ENCODE measurements at regions not wholly inside any gene's neighbourhood (a gene's known extent, or its start where the extent isn't known, plus 50 kb on each side); places are given as distances from the start of the nearest gene placed in this dataset.

DNA sequence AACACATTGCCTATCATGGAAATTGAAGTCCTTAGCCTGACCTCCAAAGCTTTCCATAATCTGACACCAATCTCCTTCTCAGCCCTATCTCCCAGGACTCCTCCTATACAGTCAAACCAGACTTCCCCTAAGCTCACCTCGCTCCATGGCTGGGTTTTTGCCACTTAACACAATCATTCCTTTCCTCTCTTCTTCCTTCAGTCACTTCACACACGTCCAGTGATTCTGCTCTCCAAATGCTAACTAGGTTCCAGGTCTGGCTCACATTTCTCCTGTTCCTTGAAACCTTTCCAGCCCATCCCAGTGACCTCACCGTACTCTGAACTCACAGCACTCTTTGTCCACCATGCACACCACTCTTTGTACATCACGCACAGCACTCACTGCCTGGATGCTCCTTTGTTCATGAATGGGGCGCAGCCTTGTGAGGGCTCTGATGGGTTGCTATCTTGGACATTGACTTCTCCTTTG is 98.4 kb downstream of the GLUL start:
- no peak for DNase-seq

DNA sequence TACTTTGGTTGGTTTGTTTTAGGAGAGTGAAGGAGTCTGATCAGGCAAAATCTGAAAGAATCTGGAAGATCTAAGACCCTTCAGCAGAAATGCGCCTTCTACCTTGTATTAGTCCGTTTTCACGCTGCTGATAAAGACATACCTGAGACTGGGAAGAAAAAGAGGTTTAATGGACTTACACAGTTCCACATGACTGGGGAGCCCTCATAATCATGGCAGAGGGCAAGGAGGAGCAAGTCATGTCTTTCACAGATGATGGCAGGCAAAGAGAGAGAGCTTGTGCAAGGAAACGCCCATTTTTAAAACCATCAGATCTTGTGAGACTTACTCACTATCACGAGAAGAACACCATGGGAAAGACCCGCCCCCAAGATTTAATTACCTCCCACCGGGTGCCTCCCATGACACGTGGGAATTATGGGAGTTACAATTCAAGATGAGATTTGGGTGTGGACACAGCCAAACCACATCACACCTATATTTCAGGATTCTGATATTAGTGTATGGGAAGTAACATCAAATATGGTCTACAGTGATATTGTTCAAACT is 99.3 kb downstream of the GLUL start:
- DNase-seq = no peak

DNA sequence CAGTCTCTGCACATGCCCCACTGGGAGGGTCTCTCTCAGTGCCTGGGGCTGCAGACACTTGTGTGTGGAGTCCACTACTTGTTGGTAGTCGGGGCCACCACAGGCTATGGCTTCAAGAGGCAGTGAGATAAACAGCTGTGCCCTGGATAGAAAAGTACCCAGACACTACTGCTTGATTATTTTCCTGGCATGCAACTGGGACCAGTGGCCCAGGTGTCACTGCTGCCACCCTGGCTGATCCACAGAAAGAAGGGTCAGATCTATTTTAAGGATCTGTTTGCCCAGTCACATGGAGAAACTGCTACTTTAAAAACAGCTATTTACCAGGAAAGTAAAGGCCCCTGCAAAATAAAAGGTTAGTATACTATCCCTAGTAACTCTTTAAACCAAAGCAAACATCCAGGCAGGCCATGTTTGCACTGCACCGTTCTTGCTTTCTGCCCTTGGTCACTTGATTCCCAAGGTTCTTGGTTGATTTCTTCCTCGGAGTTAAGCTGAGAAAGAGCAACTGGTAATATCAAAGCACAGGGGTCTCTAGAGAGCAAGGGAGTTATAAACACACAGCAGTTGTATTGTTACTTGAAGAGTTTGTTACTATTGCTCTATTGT is 99.9 kb downstream of the GLUL start:
- no peak for DNase-seq

DNA sequence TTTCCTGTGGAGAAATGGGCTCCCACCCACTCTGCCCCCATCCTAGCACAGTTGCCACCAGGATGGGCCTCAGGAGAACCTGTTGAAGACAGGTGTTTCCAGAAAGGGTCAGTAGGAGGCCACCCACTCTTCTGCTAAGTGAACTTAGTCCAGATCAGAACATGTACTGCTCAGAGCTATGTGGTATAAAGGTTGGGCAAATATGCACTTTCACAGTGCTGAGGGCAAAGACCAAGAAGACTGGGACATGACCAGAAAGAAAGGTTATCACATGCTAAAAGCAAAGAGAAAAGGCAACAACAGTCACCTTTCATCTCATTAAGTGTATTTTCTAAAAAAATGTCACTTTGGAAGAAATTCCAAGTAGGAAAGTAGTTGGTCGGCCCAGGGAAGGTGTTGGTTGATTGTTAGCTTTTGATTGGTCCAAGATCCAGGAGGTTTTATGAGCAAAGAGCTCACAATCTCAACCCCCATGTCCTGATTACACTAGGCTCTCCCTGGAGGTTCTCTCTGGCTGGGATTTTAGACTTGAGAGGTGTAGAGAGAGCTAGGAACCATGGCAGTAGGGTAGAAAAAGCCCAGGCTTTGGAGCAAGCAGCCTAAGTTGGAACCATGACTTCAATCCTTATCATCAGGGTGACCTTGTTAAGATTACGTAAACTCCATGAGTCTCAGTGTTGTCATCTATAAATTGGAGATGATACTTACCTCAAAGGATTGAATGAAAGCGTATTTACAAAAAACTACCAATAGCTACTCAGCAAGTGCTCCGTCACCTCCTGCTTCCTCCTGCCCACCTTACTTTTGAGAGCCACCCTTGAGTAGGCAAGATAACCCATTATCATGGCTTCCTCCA is 102.6 kb downstream of the GLUL start:
- no peak for DNase-seq

DNA sequence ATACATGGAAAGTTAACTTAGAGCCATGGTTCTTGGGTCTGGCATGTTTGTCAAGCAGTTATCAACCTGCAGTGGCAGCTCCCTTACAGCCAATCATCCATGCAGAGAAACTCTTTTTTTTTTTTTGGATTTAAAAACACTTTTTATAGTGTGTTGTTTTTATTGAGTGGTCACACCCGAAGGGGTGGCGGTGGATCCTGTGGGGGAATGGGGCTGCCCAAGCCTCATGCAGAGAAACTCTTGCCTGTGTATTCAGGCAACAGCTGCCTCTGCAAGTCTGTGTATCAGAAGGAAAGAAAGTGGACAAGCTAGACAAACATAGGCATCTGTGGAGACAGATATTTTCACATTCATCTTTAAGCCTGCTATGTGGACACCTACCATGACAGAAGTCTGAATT is 104.8 kb downstream of the GLUL start:
- no peak for DNase-seq

DNA sequence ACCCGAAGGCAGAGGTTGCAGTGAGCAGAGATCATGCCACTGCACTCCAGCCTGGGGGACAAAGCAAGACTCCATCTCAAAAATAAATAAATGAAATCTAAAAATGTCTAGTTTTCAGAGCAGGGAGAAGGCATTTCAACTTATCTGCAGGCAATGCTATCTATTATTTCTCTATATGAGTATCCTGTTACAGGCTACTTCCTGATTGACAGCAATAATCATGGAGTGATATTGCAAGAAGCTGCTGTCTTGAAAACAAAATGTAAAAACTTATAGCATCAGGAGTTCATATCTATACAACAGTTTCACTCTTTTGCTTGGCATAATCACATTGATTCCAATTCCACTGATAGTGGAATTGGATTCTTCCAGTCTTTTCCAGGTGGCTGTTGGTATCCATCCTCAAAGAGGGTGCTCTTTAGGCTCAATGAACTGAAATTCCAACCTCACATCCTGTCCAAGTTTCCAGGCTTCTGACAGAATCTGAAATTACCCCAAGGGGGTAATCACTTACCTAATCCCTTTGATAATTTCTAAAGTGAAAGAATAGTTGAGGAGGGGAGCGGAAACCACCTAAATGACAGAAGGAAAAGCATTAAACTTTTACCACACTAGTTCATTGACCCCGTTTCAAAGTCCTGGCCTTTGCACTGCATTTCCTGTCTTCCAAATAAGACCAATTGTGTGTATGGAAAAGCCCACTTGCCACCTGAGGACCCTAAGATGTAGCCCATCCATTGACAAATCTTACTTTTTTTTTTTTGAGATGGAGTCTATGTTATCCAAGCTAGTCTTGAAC is 107.6 kb downstream of the GLUL start:
- DNase-seq = no peak

DNA sequence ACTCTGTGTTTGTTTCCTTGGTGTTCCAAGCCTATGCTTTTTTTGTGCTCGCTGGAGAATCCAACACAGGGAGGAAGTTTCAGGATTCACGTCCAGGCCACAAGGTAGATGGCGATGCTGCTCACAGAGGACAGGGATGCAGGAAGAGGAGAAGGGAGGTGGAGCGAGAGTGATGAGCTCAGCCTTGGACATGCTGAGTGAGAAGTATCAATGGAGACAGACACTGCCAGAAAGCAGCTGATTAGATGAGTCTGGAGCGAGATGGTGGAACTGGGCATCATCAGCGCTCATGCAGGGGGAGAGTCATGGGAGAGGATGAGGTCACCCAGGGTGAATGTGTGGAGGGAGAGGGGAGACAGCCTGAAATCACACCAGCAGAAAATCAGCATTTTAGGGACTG is 110.0 kb downstream of the GLUL start:
- DNase-seq = no peak

DNA sequence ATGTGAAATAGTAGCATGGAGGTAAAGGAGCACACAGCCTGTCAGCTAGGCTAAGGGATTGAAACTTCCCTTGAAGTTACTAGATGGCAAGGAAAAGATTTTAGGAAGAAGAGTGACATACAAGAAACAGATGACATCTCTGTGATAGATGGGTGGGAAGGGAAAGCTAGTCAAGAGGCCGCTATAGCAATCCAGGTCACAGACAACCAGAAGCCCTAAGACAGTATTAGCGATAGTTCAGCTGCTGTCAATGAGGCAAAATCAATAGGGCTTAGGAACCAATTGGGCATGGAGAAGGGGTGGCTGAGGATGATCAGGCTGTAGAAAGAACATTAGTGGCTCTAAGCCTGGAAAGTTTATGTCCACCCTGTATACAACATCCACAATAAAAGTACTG is 111.1 kb downstream of the GLUL start:
- no peak for DNase-seq

DNA sequence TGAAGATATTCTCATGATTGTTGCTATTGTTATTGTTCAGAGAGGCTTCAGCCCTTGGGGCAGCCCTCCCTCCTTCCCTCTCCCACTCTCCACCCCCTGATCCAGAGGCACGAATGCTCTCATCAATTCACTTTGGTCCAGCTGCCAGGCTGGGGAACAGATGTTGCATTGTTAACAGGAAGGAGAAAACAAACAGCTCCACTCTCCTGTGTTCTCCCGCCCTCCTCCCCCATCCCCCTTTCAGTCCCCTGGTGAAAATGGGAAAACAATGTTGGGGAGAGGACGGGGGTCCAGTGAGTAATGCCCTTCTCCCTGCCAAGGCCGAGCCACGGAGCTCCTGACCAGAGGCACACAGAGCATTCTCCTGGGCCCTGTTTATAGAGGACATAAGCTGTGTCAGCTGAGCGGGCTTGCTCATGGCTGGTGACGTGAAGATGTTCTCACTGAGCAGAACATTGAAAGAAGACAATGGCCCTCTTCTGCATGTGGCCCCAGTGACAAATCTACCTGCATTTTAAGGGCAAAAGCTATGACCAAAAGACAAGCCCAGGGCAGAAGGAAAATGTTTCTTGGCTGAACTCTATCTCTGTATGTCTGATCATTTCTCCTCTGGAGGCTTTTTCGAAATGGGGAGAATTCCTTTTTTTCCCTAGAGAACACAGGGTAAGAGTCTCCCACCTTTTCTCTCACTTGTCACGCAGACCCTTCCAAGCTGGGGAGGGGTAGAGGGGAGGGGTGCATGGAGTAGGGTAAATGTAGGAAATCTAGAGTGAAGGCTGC is 111.7 kb downstream of the GLUL start:
- DNase-seq = no peak

DNA sequence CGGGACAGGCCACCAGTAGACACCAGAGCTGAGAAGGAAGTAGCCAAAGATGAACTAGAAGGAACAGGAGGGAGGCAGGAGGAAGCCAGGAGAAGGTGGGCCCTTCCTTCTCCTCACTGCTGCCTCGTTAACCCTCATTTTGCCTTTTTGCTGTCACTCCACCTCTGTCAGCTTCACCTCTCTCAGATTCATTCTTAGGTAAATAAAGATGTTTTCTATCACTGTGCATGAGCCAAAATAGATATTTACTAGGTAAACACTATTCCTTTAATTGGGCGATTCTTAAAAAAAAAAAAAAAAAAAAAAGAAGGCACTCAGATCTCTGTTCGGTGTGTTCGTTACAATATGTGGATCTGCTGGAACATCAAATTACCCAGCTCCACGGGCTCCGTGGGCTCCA is 112.3 kb downstream of the GLUL start:
- no peak for DNase-seq

DNA sequence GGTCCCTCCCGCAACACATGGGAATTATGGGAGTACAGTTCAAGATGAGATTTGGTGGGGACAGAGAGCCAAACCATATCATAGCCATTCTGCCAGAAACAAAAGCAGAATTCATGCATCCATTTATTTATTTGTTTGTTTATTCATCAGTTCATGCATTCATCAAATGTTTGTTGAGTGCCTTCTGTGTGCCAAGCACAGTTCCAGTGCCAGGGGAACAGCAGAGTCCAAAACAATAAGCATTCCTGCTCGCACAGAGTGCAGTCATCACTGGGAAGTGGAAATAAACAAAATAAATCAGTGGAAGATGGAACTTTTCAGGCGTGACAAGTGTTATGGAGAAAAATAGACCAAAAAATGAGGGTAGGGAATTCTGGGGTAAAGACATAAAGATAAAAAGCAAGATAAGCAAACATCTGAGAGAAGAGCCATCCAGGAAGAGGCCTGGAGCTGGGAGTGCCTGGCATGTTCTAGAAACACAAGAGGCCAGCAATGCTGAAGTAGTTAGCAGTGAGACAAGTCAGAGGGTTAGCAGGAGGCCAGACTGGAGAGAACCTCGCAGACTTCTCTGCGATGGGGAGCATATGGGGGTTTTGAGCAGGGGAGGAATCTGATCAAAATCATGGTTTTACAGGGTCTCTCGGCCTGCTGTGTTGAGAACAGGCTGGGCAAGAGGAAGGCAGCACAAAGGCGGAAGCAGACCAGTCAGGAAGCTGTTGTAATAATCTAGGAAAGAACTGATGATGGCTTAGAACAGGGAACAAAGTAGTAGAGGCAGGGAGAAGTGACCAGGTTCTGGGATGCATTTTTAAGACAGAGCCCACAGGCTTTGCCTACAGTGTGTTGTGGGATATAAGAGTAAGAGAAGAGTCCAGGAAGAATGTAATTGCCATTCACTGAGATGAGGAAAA is 113.2 kb downstream of the GLUL start:
- DNase-seq = no peak

DNA sequence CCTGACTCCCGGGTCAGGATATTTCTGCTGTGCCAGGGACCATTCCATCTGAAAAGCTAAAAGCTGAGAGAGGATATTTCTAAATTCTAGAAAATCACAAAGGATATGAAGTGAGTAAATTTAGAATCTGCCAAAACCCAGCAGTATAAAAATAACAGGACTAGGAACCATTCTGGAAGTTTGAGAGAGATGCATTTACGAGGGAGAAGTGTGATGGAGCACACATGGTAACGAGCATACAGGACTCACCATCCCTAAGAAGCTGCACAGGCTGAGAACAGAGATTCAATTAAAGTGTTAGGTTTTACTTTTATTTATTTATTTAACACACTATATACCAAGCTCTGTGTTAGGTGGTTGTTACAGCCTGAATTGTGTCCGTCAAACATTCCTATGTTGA is 116.3 kb downstream of the GLUL start:
- no peak for DNase-seq

DNA sequence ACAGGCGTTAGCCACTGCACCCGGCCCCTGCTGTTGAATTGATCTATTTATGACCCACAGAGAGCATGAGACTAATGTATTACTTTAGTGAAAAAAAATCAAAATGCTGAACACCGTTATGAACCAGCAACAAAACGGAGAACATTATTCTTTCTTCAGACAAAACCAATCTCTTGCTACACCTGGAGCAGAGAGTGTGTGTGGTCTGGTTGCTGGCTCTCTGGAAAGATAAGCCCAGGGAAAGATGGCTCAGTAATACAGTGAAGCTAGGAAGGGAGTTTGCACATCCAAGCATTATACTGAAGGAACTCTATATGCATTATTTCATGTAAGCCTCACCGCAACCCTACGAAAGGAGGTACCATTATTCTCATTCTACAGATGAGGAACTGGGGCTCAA is 117.0 kb downstream of the GLUL start:
- DNase-seq = no peak

DNA sequence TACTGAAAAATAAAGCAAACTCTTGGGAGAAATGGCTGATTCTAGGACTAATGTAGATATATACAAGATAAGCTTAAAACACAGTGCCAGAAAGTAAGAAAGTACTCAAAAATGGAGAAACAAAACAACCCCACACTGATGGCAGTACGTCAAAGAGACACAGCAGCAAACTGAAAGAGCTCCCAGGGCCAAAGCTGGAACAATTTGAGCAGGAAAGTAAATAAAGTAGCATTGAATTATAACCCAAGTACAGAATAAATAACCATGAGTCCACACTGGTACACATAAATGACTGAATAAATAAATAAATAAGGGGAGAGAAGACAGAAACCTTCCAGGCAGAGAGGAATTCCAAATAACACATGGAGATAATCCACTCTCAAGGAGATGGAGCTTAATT is 120.9 kb downstream of the GLUL start:
- no peak for DNase-seq

DNA sequence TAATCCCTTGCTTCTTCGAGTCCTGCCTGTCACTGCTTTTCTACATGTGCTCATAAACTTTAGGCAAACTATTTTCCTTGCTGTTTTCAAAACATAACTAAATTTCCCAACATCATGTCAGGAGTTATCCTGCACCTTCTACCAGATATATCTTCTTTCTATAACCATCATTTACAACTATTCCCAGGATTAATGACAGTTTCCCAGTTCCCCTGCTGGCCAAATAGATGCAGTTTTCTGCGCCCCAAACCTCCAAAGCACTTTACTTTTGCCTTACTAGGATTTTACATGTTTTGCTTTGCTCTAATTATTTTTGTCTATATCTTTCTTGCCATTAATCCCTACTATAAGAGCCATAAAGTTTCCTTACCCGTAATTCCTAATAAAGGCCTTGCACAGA is 122.5 kb downstream of the GLUL start:
- no peak for DNase-seq

DNA sequence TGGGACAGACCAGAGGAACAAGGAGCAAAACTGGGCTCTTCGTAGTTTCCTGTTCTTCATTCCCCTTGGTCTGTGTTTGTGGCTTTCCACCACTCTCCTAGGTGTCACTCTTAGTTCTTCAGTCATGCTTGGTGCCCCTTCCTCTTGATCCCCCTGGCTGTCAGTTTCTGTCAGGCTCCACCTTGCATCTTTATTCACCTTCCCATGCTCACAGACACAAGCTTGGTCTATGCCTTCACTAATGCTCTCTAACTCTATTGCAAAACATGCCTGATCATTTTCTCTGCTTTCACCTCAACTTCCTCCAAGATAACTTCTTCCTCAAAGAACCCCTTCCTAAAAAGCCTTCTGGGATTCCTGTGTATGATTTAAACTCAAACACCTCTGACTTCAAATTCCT is 122.9 kb downstream of the GLUL start:
- DNase-seq = no peak

DNA sequence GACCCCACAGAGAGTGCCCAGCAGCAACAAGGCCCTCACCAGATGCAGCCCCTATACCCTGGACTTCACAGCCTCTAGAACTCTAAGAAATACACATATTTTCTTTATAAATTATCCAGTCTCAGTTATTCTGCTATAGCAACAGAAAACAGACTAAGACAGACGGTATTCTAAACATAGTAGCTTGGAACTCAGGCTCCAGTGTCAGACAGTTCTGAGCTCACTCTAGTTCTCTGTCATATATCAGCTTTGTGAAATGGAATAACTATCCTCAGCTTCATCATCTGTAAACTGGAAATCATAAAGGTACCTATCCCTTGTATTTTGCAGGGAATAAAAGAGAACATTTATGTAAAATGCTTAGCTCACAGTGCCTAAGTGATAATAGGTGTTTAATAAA is 127.4 kb downstream of the GLUL start:
- DNase-seq = no peak

DNA sequence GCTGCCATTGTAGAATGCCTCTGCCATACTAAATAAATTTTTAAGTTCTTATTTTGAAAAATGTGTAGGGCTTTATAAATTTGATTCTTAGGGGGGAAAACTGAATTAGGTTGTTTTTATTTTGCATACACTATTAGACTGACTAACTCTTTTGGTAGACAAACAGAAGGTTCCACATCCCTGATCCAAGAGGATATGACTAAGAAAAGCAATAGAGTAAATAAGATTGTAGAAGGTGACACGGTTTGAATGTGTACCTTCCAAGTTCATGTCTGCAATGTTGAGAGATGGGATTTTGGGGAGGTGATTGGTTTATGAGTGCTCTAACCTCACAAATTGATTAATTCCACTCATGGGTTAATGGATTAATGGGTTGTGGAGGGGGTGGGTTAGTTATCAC is 127.9 kb downstream of the GLUL start:
- no peak for DNase-seq

DNA sequence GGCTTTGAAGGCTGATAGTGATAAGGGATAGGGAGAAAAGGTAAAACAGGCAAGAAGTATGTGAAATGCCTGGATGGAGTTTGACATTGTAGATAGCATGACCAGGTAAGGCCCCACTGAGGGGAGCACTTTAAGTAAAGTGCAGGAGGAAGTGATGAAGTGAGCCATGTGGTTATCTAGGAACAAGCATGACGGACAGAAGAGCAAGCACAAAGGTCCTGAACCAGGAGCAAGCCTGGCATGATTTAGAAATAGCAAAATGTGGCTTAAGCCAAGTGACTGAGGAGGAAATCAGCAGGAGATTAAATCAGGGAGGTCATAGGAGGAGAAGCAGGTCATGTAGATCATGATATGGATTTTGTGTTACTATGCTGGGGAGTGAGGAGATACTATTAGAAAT is 129.2 kb downstream of the GLUL start:
- DNase-seq = no peak

DNA sequence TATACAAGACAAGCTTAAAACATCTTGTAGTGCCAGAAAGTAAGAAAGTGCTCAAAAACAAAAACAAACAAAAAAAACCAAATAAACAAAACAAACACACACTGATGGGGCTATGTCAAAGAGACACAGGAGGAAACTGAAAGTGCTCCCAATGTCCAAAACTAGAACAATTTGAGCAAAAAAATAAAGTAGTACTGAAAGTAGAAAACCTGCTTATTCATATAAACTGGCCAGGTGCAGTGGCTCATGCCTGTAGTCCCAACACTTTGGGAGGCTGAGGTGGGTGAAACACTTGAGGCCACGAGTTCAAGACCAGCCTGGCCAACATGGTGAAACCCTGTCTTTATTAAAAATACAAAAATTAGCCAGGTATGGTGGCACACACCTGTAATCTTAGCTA is 129.9 kb downstream of the GLUL start:
- DNase-seq = no peak

DNA sequence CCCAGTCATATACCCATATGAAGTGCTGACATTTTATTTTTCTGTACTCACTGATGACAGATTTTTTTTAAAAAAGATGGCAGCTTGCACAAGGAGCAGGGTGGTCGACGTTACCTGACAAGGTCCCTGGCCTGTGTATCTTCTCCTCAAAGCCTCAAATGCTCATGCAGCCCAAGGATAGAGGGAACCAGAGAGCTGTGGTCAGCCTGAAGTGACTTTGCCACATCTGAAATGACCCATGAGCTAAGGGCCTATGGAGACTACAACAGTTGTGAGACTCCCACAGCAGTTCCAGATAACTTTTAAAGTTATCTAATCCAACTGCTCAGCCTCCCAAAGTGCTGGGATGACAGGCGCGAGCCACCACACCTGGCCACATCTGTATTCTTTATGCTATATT is 131.1 kb downstream of the GLUL start:
- no peak for DNase-seq

Measured in fibroblast of skin of back (primary cell).